Lung (tissue), 11 donors: ENCODE measurements at regions not wholly inside any gene's neighbourhood (a gene's known extent, or its start where the extent isn't known, plus 50 kb on each side); places are given as distances from the start of the nearest gene placed in this dataset.

Experiments
- ATAC-seq: fragments of 200-7000 bp; cut with Tn5 transposase; one replicate; pipeline ENCODE4 v1.9.1; 2020; ENCODE audit warnings: moderate number of reproducible peaks; ENCODE audit not compliant: insufficient read depth, low FRiP score
- DNase-seq, 3 donors: peaks; one replicate each; pipeline ENCODE4 v3.0.0-alpha.2; 2013 to 2017
- H3K27ac ChIP-seq, 2 donors: one replicate each; pipeline ENCODE4 v1.5.1; 2013; ENCODE audit warnings: mild to moderate bottlenecking in 2 of 2, moderate library complexity in 2 of 2, control low read depth in 1 of 2, inconsistent platforms in 1 of 2, low read depth in 1 of 2, low read length in 1 of 2
- H3K27me3 ChIP-seq, 3 donors: one replicate each; pipeline ENCODE4 v1.5.1; 2013; ENCODE audit warnings: low read length in 2 of 3; ENCODE audit not compliant: control insufficient read depth in 3 of 3, insufficient read depth in 3 of 3
- H3K36me3 ChIP-seq, 4 donors: one replicate each; pipeline ENCODE4 v1.5.1; 2013; ENCODE audit warnings: low read length in 4 of 4, mild to moderate bottlenecking in 1 of 4, moderate library complexity in 1 of 4; ENCODE audit not compliant: control insufficient read depth in 4 of 4, insufficient read depth in 4 of 4
- H3K4me1 ChIP-seq, 5 donors: one replicate each; pipeline ENCODE4 v1.5.1; 2013; ENCODE audit warnings: low read length in 5 of 5, mild to moderate bottlenecking in 2 of 5, moderate library complexity in 1 of 5; ENCODE audit not compliant: control insufficient read depth in 5 of 5, insufficient read depth in 5 of 5
- H3K4me3 ChIP-seq: one replicate; pipeline ENCODE4 v1.5.1; 2013; ENCODE audit warnings: mild to moderate bottlenecking, control low read depth, moderate library complexity
- H3K9ac ChIP-seq, 2 donors: one replicate each; pipeline ENCODE4 v1.5.1; 2013; ENCODE audit warnings: low read length in 2 of 2, control low read depth in 1 of 2; ENCODE audit not compliant: insufficient read depth in 1 of 2
- H3K9me3 ChIP-seq, 4 donors: one replicate each; pipeline ENCODE4 v1.5.1; 2013; ENCODE audit warnings: low read length in 3 of 4, mild to moderate bottlenecking in 1 of 4, moderate library complexity in 1 of 4; ENCODE audit not compliant: control insufficient read depth in 4 of 4, insufficient read depth in 3 of 4
- CTCF ChIP-seq: IDR thresholded peaks from 2 replicates; pipeline ENCODE4 v1.5.1; 2012; ENCODE audit warnings: mild to moderate bottlenecking; ENCODE audit errors: control extremely low read depth, extremely low read depth
- WGBS, 2 donors: extraction: QIAGEN DNeasy Blood & Tissue Kit; methylation state at CpG; one replicate each; pipeline ENCODE4 v1.1.7; 2013; 5-methylcytosine and 5-hydroxymethylcytosine counted together
- donor health status: control.
- donor health status: control.
- donor health status: Bipolar disorder and iron deficiency.
- donor health status: healthy.
- donor health status: DM: yes; HTN: yes; CAD: no.

DNA sequence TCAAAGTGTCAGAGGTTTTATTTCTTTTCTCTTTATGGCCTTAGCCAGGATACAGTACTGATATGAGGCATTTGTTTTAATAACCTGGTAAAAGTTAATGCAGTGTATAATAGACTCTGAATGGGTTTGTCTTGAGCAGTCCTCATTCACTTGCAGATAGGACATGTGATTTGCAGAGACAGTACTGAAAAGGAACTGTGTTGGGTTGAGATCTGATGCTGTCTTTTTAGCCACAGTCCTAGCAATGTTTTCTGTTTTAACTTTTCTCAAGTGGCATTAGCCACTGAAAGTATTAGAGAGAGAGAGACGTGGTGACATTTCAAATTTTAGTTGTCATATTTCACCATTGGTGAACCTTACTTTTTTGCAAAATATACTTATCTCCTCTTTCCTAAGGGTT, 547.2 kb upstream of the MAN1A1 start:
- no peak overlapping the region for H3K27ac ChIP-seq
- WGBS, 2 donors, result 85 to 91% methylated on average over 1 of the region's 1 CpG
- ATAC-seq (no peak), DNase-seq (no peak)
- no peaks in the 10 kb centered on the region for H3K27me3 ChIP-seq
- H3K36me3 ChIP-seq, result no peaks in the 10 kb centered on the region
- H3K4me1 ChIP-seq, result peaks cover 0 to 14% (median 0%) of the 10 kb centered on the region in 5 donors
- TF ChIP-seq CTCF, result no peak
- H3K4me3 ChIP-seq, result no peak overlapping the region
- no peak overlapping the region for H3K9ac ChIP-seq
- no peaks in the 10 kb centered on the region for H3K9me3 ChIP-seq

DNA sequence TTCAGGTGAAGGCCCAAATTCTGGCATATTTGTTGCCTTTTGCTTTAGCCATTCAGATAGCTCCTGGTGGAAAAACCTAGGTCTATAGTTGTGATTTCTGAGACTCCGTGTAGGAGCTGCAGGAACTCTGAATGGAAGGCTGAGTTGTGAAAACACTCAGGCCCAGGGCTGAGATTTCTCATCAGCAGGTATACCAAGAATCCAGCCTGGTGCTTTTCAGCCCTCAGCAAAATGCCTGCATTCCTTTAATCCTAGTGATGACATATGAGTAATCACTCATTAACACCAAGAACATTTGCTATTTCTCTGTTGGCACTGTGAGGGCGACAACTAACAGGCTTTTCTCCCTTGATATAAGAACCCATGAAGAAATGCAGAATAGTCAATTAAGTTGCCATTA, 546.1 kb upstream of the MAN1A1 start:
- Histone ChIP-seq H3K36me3 (no peaks in the 10 kb centered on the region), H3K9ac (no peak overlapping the region), H3K27ac (no peak overlapping the region), H3K9me3 (no peaks in the 10 kb centered on the region), H3K4me1 (peaks cover 0 to 14% (median 0%) of the 10 kb centered on the region in 5 donors), H3K27me3 (no peaks in the 10 kb centered on the region), H3K4me3 (no peak overlapping the region)
- 66 to 71% methylated on average over 2 of the region's 2 CpGs for WGBS, 2 donors
- no peak for TF ChIP-seq CTCF
- DNase-seq (peak in 1 of 3 donors; percentile 20), ATAC-seq (no peak)

DNA sequence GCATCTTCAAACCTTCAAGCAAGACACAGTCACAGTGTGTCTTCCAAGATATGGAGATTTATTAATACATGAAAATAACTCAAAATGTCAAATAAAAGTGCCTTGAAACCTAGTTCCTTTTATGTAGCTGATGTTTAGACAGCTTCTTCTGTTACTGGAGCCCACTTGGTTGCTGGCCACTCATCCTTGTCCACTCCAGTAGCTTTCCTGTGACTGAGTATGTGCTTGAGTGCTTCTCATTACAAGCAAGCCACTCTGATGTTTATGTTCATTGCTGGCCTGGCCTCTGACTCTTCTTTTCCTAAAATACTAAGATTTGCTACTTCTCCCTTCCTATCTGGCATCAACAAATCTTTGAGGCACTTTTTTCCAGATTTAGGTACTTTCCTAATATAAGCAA, 545.2 kb upstream of the MAN1A1 start:
- H3K36me3 ChIP-seq, result no peaks in the 10 kb centered on the region
- no peak overlapping the region for H3K4me3 ChIP-seq
- no peaks in the 10 kb centered on the region for H3K27me3 ChIP-seq
- no peak overlapping the region for H3K27ac ChIP-seq
- peak in 2 of 3 donors; percentile 22 to 74 for DNase-seq
- no peaks in the 10 kb centered on the region for H3K9me3 ChIP-seq
- no peak for ATAC-seq
- peaks cover 0 to 14% (median 0%) of the 10 kb centered on the region in 5 donors for H3K4me1 ChIP-seq
- no peak for TF ChIP-seq CTCF
- H3K9ac ChIP-seq, result no peak overlapping the region

- Histone ChIP-seq H3K9ac (no peak overlapping the region), H3K27me3 (no peaks in the 10 kb centered on the region), H3K9me3 (no peaks in the 10 kb centered on the region), H3K4me1 (peaks cover 0 to 14% (median 0%) of the 10 kb centered on the region in 5 donors), H3K27ac (no peak overlapping the region), H3K36me3 (no peaks in the 10 kb centered on the region), H3K4me3 (no peak overlapping the region)
- TF ChIP-seq CTCF, result no peak
- ATAC-seq (no peak), DNase-seq (no peak)
- 86 to 88% methylated on average over 4 of the region's 4 CpGs for WGBS, 2 donors
Observed at GRCh38 chr6:119891644-119892043, 542.1 kb upstream of the MAN1A1 start.
